H1 (cell line): ENCODE measurements at regions not wholly inside any gene's neighbourhood (a gene's known extent, or its start where the extent isn't known, plus 50 kb on each side); places are given as distances from the start of the nearest gene placed in this dataset.

Experiments
- GABPA ChIP-seq: IDR thresholded peaks from 2 replicates; pipeline ENCODE4 v1.6.1; 2011; ENCODE audit warnings: mild to moderate bottlenecking, low read length, moderate library complexity, borderline replicate concordance; ENCODE audit not compliant: insufficient read depth
- NANOG ChIP-seq: IDR thresholded peaks from 2 replicates; pipeline ENCODE4 v1.6.1; 2011; ENCODE audit warnings: low read length, low read depth, mild to moderate bottlenecking, inconsistent platforms; ENCODE audit not compliant: insufficient read depth, poor library complexity, severe bottlenecking
- TAF7 ChIP-seq: optimal IDR thresholded peaks from 2 replicates; pipeline ENCODE3; 2011; ENCODE audit warnings: low read depth, mild to moderate bottlenecking, inconsistent platforms, low read length, moderate library complexity, borderline replicate concordance

DNA sequence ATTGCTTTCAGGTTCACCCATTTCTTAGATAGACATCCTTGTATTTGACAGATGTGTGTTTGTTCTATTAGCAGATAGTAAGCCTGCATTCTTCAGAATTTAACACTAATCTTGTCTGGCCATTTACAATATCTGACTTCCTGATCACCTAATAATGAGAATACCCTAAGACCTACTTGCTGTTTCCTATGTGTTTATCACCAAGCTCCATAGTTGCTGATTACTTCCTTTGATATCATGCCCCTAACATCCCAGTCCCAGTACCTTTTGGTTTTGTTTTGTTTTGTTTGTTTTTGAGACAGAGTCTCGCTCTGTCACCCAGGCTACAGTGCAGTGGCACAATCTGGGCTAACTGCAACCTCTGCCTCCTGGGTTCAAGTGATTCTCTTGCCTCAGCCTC lies 143.6 kb upstream of the DST start (continued):
- no peak for TF ChIP-seq GABPA
- no peak for TF ChIP-seq TAF7
- TF ChIP-seq NANOG, result no peak
